Urinary bladder (tissue), 3 donors: ENCODE measurements at regions not wholly inside any gene's neighbourhood (a gene's known extent, or its start where the extent isn't known, plus 50 kb on each side); places are given as distances from the start of the nearest gene placed in this dataset.
"Not testable (repeated sequence)": the region's sequence is repeated elsewhere in the genome, so short reads cannot be mapped to it uniquely, and the experiment has no call there.

Source experiments
- DNase-seq: peaks from one replicate; pipeline ENCODE4 v3.0.0-alpha.2; 2015; ENCODE audit errors: extremely low spot score
- H3K27ac ChIP-seq: one replicate; pipeline ENCODE4 v1.5.1; 2013; ENCODE audit warnings: low read depth, mild to moderate bottlenecking, moderate library complexity
- H3K36me3 ChIP-seq: one replicate; pipeline ENCODE4 v1.6.1; 2013; ENCODE audit warnings: mild to moderate bottlenecking, moderate library complexity; ENCODE audit not compliant: insufficient read depth
- H3K4me1 ChIP-seq: one replicate; pipeline ENCODE4 v1.6.1; 2013; ENCODE audit warnings: mild to moderate bottlenecking, moderate library complexity; ENCODE audit not compliant: insufficient read depth
- H3K4me3 ChIP-seq: one replicate; pipeline ENCODE4 v1.5.1; 2013; ENCODE audit warnings: low read depth, low read length
- WGBS: extraction: QIAGEN DNeasy Blood & Tissue Kit; methylation state at CpG from one replicate; pipeline ENCODE4 v1.1.7; 2013; 5-methylcytosine and 5-hydroxymethylcytosine counted together
- donor health status: healthy with polysubstance abuse.
- donor health status: healthy.

DNA sequence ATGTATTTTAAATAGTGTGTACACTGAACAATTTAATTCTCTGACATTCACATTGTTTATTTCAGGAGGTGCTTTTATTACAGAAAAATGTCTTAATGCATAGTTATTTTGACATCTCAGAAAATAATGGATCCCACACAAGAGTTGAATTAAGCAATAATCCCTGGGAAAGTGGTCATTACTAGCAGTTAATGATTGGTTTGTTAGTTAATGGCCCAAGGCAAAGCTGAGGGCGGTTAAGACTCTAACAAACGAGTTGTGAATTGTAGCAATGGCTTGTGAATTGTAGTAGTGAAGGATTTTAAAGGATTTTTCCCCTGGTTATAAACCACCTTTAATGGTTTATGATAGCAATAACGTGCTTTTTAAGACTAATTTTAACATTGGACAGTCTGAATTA is 1316.0 kb upstream of the GJE1 start:
- no peak for DNase-seq
- Histone ChIP-seq H3K4me3 (no peak overlapping the region), H3K36me3 (no peaks in the 10 kb centered on the region), H3K4me1 (no peaks in the 10 kb centered on the region), H3K27ac (no peak overlapping the region)
- WGBS, result 78% methylated on average over 3 of the region's 3 CpGs

DNA sequence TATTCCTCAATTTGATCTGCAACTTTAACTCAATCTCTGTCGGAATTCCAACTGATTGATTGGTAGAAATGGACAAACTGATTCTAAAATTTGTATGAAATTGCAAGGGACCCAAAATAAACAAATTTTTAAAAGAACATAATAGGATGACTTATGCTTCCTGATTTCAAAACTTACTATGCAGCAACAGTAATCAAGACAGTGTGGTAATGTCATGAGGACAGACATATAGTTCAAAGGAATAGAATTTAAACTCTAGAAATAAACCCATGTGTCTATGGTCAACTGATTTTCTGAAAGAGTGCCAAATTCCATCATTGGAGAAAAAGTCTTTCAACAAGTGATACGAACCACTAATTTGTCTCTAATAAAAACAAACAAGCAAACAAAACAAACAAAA is 1320.1 kb upstream of the GJE1 start:
- no peak for DNase-seq
- no peak overlapping the region for H3K4me3 ChIP-seq
- no peaks in the 10 kb centered on the region for H3K36me3 ChIP-seq
- H3K27ac ChIP-seq, result no peak overlapping the region
- WGBS, result 93% methylated on average over 2 of the region's 2 CpGs
- no peaks in the 10 kb centered on the region for H3K4me1 ChIP-seq

DNA sequence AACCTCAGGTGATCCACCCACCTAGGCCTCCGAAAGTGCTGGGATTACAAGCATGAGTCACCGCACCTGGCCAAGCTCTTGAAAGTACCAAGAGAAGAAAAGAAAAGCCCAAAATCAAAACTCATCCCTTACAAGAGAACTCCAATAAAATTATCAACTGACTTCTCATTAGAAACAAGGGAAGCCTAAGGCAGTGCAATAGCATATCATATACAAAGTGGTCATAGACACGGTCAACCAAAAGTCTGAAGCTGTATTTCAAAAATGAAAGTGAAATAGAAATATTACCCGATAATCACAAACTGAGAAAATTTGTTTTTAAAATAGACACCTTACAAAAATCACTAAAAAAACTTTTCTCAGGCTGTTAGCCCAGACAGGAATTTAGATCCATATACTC is 1321.1 kb upstream of the GJE1 start:
- Histone ChIP-seq H3K27ac (no peak overlapping the region), H3K4me1 (no peaks in the 10 kb centered on the region), H3K36me3 (no peaks in the 10 kb centered on the region), H3K4me3 (no peak overlapping the region)
- no peak for DNase-seq
- 95% methylated on average over 4 of the region's 4 CpGs for WGBS

DNA sequence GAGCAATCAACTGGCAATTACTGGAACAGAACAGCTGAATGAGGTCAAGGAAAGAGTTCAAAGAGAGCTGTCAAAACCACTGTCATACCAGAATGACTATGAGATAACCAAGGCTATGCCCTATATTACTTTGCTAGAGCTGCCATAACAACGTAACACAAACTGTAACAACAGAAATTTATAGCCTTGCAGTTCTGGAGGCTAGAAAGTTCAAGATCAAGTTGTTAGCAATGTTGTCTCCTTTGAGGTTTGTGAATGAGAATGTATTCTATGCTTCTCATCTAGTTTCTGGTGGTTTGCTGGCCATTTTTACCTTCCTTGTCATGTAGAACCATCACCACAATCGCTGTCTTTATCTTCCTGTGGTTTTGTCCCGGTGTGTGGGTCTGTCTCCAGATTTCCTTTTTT is 1323.0 kb upstream of the GJE1 start:
- Histone ChIP-seq H3K36me3 (no peaks in the 10 kb centered on the region), H3K27ac (no peak overlapping the region), H3K4me1 (no peaks in the 10 kb centered on the region), H3K4me3 (no peak overlapping the region)
- DNase-seq, result no peak
- 69% methylated on average over 3 of the region's 3 CpGs for WGBS

DNA sequence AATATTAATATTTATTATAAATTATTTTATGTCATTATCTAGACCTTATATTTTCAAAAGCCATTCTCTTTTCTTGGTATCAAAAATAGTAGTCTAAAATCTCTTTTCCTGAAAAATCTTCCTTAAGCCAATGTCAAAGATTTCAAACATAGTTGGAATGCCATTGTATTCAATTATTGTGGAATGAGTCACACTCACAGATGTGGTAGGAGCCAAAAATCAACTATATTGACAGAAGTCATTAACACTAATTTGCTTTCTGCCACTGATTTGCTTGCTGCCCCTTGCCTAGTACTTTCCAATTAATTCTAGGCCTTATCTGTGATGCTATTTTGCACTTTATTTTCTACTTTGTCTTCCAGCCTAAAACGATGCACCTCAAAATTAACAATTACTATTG is 1326.3 kb upstream of the GJE1 start:
- DNase-seq, result no peak
- 89% methylated on average over 1 of the region's 1 CpG for WGBS
- no peak overlapping the region for H3K4me3 ChIP-seq
- H3K27ac ChIP-seq, result no peak overlapping the region
- no peaks in the 10 kb centered on the region for H3K4me1 ChIP-seq
- no peaks in the 10 kb centered on the region for H3K36me3 ChIP-seq

DNA sequence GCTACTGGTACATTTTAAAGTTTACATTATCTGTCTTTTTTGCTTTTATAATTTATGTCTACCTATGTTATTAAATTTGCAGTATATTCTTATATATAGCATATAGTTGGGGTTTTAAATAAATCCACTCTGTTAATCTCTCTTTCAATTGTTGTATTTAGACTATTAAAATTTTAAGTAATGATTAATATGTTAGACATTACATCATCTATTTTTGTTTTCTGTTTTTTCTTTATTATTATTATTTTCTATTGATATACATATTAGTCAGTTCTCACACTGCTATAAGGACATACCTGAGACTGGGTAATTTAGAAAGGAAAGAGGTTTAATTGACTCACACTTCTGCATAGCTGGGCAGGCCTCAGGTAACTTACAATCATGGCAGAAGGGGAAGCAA is 1338.2 kb upstream of the GJE1 start:
- Histone ChIP-seq H3K27ac (no peak overlapping the region), H3K4me3 (no peak overlapping the region), H3K4me1 (no peaks in the 10 kb centered on the region), H3K36me3 (no peaks in the 10 kb centered on the region)
- no peak for DNase-seq

DNA sequence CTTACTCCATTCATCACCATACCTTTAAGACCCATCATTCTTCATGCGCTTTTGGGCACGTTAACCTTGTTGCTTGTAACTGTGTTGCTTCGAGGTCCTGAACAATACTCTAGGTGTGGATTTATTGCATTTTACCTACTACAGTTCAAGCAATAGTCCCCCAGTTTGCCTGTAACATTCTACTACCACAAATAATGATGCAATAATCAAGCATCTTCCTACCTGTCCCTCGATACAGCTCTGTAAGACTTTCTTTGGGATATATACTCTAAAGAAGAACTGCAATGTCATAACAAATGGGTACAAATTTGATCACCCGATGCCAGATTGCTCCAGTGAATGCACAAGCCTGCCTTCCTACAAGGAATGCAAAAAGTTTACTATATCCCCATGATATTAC is 1342.6 kb upstream of the GJE1 start:
- WGBS, result 95% methylated on average over 5 of the region's 5 CpGs
- Histone ChIP-seq H3K36me3 (no peaks in the 10 kb centered on the region), H3K4me3 (no peak overlapping the region), H3K27ac (no peak overlapping the region), H3K4me1 (no peaks in the 10 kb centered on the region)
- DNase-seq, result no peak

DNA sequence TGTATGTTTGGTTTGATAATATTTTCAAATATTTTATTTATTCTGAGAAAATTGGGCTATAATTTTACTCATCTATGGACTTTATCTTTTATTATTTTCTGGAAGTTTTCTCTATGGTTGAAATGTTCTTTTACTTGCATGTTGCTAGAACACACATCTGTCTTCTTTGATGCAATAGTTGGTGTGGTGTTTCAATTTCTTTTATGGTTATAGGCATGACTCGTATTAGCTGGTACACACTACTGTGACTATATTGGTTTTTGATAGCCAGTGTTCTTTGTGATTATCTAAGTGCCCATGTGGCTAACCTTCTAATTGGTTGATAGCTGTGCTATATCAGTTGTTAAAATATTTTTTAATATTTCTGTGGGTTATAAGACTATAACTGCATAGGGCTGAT is 1343.3 kb upstream of the GJE1 start:
- Histone ChIP-seq H3K4me3 (no peak overlapping the region), H3K27ac (no peak overlapping the region), H3K36me3 (no peaks in the 10 kb centered on the region), H3K4me1 (no peaks in the 10 kb centered on the region)
- WGBS, result 96% methylated on average over 1 of the region's 1 CpG
- DNase-seq, result no peak

DNA sequence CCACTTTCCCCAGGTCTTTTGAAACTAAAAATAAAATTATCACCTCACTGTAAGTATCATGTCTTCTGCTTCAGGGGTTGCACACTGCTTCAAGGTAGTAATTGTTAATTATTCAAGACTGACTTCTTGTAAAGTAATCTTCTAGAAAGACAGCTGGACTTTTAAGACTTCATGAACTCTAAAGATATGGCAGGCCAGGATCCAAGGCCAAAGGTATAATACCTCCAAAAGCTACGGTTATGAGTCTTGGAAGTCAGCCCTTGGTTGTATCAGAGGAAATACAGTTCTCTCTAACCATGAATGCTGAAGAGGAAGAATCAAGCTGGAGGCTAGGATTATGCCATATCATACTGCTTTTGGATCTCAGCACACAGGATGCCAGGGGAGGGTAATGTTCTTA is 1346.8 kb upstream of the GJE1 start:
- Histone ChIP-seq H3K4me1 (no peaks in the 10 kb centered on the region), H3K36me3 (no peaks in the 10 kb centered on the region), H3K27ac (no peak overlapping the region), H3K4me3 (no peak overlapping the region)
- no peak for DNase-seq
- 61% methylated on average over 1 of the region's 1 CpG for WGBS

DNA sequence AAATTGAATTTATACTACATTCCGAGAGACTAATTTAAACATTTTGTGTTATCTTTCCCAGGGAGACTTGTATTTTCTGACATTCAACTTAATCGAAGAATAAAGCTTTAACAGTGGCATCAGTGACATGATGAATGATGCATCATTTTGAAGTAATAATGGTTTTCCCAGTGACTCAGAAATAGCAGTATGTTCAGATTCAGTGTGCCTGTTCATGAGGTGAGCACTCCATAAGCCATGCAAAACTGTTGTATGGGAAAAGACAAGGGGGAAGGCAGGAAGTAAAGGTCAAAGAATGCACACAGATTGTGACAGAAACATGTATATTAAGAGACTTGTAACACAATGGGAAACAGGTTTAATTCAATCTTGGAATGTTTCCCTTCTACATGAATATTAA is 1348.2 kb upstream of the GJE1 start:
- H3K27ac ChIP-seq, result no peak overlapping the region
- no peaks in the 10 kb centered on the region for H3K36me3 ChIP-seq
- no peak overlapping the region for H3K4me3 ChIP-seq
- WGBS, result 71% methylated on average over 2 of the region's 2 CpGs
- DNase-seq, result no peak
- H3K4me1 ChIP-seq, result no peaks in the 10 kb centered on the region

DNA sequence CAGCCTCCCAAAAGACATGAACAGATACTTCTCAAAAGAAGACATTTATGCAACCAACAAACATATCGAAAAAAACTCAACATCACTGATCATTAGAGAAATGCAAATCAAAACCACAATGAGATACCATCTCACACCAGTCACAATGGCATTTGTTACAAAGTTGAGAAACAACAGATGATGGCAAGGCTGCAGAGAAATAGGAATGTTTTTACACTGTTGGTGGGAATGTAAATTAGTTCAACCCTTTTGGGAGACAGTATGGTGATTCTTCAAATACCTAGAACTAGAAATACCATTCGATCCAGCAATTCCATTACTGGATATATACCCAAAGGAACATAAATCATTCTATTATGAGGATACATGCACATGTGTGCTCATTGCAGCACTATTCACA is 1349.2 kb upstream of the GJE1 start:
- not testable (repeated sequence) for H3K36me3 ChIP-seq, H3K4me3 ChIP-seq, DNase-seq, H3K27ac ChIP-seq, H3K4me1 ChIP-seq
- 94% methylated on average over 2 of the region's 2 CpGs for WGBS

DNA sequence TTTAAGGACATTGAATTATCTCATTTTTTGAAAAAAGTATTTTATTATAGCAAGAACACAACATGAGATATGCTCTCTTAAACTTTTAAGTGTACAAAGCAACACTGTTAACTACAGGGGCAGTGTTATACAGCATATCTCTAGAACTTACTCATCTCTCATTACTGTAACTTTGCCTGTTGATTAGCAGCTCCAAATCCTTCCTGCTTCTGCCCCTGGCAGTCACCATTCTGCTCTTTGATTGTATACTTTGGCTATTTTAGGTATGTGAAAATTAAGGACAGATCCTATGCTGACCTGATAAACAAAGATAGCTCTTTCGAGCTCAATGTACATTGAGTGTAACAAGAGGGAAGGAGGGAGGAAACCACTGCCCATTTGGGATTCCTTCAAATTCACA is 1349.8 kb upstream of the GJE1 start:
- Histone ChIP-seq H3K4me3 (no peak overlapping the region), H3K4me1 (no peaks in the 10 kb centered on the region), H3K27ac (no peak overlapping the region), H3K36me3 (no peaks in the 10 kb centered on the region)
- DNase-seq, result no peak
- 76% methylated on average over 1 of the region's 1 CpG for WGBS

DNA sequence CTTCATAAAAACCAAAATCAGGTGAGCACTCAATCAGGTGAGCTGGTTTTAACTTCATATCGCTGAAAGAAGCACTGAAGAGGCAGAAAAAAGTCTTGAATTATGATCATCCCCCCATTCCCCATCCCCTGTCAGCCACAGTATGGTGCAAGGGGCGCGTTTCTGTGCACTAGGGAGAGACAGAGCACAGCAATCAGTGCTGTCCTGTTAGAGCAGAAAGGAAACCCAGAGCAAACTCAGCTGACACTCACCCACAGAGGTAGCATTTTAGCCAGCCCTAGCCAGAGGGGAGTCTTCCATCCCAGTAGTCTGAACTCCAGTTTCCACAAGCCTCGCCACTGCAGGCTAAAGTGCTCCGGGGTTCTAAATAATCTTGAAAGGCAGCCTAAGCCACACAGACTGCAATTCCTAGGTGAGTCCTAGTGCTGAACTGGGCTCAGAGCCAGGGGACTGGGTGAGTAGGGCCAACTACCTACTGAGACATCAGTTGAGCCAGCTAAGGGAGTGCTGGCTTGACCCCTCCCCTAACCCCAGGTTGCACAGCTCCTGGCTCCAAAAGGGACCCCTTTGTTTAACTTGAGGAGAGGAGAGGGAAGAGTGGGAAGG is 1352.6 kb upstream of the GJE1 start:
- DNase-seq, result no peak
- WGBS, result 92% methylated on average over 5 of the region's 5 CpGs
- Histone ChIP-seq H3K36me3 (no peaks in the 10 kb centered on the region), H3K4me3 (no peak overlapping the region), H3K27ac (no peak overlapping the region), H3K4me1 (no peaks in the 10 kb centered on the region)

DNA sequence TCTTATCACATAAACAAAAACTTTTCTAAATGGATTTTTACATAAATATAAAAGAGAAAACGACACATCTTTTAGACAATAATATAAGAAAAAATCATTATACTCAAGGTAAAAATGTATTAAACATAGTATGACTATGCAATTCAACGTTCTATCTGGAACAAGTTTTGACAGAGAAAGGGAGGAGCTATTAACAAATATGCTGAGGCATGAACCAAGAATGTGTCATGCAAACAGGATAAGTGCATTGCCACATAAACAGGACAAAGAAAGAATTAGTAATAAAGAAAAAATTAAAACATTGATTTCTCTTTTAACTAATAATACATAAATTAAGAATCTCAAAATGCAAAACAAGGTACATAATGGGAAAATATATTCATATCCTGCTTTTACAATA is 1353.4 kb upstream of the GJE1 start:
- no peak overlapping the region for H3K4me3 ChIP-seq
- WGBS, result 83% methylated on average over 2 of the region's 2 CpGs
- no peak overlapping the region for H3K27ac ChIP-seq
- H3K4me1 ChIP-seq, result no peaks in the 10 kb centered on the region
- no peak for DNase-seq
- no peaks in the 10 kb centered on the region for H3K36me3 ChIP-seq

DNA sequence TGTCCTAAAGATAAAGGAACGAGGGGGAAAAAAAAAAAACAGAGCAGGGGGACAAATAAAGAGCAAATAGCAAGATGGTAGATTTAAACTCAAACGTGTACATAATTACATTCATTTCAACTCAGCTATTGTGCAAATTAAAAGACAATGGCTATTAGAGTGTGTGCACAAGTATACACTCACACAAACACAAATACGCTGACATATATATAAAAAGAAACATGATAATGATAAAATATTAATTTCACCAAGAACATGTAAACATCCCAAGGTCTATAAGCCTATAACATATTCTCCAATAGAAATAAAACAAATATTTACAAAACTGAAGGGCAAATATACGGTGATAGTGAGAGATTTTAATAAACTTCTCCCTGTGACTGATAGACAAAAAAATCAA is 1354.9 kb upstream of the GJE1 start:
- H3K4me3 ChIP-seq, result no peak overlapping the region
- no peaks in the 10 kb centered on the region for H3K4me1 ChIP-seq
- 81% methylated on average over 4 of the region's 4 CpGs for WGBS
- no peak for DNase-seq
- no peaks in the 10 kb centered on the region for H3K36me3 ChIP-seq
- H3K27ac ChIP-seq, result no peak overlapping the region
